UCSD-AML1 (cell line): ENCODE measurements at regions not wholly inside any gene's neighbourhood (a gene's known extent, or its start where the extent isn't known, plus 50 kb on each side); places are given as distances from the start of the nearest gene placed in this dataset.
"Not testable (repeated sequence)": the region's sequence is repeated elsewhere in the genome, so short reads cannot be mapped to it uniquely, and the experiment has no call there.

Experiments
- DNase-seq: peaks from one replicate; lab custom pipeline; 2025; ENCODE audit not compliant: unreplicated experiment; lab: John Stamatoyannopoulos, UW

DNA sequence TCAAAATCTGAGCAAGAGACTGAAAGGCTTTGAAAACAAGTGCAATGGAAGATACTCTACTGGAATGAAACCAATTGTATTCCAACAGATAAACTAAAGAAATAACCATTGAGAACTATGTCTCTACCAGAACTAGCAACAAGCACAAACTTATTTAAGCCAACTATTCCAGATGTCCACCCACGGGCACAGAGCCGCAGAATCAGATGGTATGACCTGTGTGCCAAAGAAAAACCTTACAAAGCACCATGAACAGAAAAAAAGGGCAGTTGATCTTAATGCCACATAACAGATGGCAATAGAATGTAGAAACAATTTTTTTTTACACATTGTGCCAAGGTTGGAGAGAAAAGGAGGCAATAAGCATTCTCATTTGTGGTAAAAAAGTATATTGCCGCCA is 269.3 kb upstream of the ADGRL3 start:
- DNase-seq = no peak

DNA sequence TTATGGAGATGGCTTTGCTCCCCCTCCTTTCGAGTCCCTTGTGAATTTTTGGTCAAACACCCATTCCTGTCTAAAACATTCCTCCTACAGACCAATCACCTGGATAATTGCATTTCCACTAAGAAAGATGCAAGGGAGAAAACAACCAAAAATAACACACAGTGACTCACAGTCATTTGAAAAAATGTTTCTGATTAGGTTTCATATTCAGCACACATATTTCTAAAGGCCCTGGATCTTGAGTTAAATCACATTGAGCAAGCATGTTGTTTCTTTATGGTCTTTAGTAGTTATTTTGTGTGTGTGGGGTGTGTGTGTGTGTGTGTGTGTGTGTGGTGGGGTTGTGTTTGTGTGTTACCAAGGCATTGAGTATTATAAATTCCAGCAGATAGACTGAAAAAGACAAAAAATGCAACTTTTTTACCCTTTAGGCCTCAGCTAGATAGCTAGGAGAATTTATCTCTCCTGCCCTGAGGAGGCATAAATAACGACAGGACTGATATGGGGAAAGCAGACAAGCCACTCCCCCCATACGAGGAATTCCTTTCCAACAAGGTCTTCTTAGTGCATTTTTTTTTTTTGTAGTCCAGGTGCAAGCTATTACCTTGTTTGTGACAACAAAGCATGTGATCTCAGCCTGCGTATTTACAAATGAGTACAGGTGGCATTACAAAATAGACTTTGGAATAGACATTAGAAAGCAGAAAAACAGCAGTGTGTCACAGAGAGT is 265.4 kb upstream of the ADGRL3 start:
- DNase-seq = no peak

DNA sequence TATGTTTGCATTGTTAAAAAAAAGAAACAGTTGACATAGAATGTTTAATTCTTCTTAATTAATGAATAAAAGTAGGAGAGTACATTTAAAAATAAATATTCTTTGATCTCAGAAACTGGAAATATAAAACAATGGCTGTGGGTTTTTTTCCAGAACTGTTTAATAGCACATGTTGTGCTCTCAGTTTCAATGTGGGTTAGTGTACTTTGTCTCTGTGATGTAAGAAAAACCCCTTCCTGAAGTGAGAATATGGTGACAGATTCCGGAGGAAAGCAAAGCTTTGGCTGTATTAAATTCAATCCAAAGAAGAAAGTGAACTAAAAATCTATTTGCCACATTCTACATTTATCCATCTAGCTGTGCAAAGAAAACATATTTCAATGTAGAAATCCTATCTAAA is 261.9 kb upstream of the ADGRL3 start:
- no peak for DNase-seq

DNA sequence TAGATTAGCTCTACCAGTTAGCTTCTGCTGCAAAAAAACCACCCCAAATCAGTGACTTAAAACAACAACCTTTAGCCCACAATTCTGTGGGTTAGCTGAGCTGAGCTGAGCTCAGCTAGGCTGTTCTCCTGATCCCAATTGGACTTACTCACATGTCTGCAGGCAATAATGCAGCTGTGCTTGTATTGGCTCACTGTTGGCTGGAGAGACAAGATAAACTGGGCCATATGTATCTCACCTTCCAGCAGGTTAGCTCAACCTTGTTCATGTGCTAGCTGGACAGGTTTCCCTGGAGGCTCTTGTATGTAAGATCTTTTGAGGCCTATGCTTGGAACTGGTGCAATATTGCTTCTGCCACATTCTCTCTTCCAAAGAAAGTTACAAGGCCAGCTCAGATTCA is 261.5 kb upstream of the ADGRL3 start:
- no peak for DNase-seq

DNA sequence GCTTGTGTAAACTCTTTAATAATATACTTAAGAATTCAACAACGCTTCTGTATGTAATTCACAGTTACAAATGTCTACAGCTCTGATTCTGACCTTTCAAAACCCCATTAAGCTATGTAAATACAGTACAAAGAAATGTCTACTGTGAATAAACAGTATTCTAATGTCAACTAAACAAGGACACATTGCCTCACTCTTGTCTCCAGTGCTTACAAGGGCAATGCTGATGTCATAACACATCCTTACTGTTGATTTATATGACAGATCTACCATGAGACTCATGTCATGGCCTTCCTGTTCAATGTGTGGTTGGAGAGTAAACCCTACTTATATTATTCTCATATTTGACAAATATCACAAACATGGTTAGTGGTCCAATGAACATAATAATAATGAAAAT is 256.1 kb upstream of the ADGRL3 start:
- no peak for DNase-seq

DNA sequence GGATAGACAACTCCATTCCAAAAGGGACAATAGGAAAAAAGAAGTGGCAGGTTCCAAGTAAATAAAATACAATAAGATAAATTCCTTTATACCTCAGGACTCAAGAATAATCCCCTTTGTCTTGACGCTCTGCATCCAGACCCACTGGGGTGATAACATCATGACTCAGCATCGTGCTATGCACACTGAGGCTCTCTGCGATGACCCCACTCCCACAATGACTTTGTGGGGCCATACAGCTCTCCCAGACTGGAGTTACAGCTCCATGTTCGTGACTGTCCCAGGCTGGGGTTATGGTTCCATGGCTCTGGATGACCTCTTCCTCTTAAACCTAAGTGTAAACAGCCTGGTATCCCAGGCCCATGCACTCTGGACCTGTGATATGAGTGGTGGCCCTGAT is 254.5 kb upstream of the ADGRL3 start:
- no peak for DNase-seq

DNA sequence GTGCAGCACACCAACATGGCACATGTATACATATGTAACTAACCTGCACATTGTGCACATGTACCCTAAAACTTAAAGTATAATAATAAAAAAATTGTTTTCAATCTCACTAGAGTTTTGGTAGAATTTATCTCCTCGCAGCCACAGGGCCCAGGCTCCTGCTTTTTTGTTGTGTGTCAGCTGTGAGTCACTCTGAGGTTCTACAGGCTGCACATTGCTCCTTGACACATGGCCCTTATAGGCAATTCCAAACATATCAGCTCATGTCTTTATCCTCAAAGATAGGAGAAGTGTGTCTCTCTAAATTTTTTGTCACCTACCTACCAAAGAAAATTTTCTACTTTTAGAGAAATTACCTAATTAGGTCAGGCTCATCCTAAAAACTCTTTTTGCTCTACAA is 252.1 kb upstream of the ADGRL3 start:
- no peak for DNase-seq

DNA sequence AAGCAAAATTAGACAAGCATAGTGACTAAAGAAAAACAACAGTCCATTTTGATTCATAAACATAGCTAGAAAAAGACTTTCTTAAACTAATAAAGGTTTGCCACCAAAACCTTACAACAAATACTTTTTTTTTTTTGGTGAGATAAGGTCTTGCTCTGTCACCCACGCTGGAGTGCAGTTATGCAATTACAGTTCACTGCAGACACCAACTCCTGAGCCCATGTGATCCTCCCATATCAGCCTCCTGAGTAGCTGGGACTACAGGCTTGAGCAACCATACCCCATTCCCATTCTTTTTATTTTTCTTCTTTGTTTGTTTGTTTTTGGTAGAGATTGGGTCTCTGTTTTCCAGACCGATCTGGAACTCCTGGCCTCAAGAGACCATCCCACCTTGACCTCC is 247.2 kb upstream of the ADGRL3 start:
- no peak for DNase-seq

DNA sequence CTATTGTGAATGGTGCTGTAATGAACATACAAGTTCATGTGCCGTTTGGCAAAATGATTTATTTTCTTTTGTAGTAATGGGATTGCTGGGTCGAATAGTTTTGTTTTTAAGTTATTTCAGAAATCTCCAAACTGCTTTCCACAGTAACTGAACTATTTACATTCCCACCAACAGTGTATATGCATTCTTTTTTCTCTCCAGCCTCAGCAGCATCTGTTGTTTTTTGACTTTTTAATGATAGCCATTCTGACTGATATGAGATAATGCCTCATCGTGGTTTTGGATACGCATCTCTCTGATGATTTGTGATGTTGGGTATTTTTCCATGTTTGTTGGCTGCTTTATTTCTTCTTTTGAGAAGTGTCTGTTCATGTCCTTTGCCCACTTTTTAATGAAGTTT is 246.3 kb upstream of the ADGRL3 start:
- DNase-seq = no peak

DNA sequence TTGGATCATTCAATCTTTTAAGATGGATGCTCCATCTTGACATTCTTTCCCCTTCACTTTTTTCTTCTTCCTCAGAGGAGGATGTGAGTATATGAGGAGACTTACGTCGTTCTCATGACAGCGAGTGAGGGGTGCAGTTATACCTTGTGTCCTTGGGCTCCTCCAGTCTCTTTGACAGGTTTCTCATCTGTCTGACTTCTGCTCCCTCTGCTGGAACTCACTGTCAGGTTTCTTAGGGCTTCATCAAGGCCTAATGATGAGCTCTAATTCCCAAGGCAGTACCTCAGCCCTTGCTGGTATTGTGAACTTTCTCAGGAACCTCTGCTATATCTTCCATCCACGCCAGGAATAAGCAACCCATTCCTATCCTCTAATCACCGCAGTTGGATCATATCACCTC is 237.8 kb upstream of the ADGRL3 start:
- DNase-seq = no peak

DNA sequence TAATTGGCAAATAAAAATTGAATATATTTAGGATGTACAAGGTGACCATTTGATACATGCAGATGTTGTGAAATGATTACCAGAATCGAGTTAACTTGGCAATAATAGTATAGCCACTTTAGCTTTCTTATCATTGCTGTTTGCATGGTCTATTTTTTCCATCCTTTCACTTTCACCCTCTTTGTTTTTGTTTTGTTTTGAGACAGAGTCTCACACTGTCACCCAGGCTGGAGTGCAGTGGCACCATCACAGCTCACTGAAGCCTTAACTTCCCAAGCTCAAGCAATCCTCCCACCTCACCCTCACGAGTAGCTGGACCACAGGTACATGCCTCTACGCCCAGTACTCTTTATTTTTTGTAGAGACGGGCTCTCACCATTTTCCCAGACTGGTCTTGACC is 218.6 kb upstream of the ADGRL3 start:
- DNase-seq = no peak

DNA sequence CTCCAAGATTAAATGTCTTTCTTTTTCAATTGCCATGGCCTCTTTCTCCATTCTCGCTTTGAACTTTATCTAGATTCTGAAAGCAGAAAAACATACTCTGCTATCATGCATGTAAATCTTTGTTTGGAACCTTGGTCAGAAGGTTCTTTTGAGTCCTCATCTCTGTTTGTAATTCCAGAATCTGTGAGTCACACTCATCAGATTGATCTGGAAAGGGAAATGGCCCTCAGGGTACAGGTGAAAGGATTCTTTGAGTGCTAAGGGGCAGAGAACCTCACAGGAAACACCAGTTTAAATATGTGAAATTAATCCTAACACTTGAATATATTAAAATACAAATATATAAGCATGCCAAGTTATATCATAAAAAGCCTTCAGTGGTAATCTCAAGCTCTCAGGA is 211.0 kb upstream of the ADGRL3 start:
- DNase-seq = no peak

DNA sequence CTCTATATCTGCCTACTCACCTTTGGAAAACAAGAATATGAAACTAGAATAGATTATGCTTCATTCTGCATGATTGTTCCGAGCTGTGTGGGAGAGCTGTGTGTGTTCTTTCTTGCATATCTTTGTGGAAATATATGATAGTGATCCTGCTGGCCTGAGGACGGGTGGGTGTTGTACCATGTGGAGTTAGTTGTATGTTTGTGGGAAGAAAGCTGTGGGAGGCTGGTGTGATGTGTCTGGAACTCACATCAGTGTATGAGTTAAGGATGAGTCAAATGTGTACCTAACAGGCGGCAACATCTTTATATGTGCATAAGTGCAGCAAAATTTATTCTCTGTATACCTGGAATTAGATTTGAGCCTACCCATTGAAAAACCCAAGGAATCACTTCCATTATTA is 208.1 kb upstream of the ADGRL3 start:
- DNase-seq = no peak

DNA sequence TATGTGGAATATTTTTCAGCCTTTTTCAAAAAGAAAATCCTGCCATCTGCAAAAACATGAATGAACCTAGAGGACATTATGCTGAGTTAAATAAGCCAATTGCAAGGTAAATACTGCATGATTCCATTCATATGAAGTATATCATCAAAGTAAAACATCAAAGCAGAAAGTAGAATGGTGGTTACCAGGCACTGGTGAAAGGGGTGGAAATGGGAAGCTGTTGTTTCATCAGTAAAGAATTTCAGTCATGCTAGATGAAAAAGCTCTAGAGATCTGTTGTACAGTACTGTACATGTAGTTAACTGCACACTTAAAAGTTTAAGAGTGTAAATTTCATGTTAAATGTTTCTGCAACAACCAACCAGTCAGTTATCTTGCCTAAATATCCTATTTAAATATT is 196.8 kb upstream of the ADGRL3 start:
- no peak for DNase-seq

DNA sequence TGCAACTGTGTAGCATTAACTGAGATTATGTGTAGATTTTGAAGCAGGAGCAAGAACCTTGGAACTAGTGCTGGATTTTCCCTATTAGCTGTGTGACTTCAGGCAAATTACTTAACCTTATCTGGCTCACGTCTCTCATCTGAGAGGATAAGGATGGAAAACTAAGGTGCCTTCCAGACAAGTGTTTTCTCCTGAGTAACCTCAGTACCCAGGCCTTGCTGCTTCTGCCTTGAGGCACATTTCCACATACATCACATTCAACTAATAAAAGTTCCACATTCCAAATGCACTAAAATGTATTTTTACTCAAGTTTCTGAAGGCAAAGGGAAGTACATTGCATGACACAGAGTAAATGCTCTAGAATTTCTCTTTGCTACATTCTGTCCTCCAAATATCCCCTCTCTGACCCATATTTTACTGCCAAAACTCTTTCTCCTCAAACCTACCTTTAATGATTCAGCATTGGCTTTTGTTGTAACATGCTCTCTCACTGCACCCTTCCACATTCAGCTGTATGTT is 195.4 kb upstream of the ADGRL3 start:
- DNase-seq = no peak

DNA sequence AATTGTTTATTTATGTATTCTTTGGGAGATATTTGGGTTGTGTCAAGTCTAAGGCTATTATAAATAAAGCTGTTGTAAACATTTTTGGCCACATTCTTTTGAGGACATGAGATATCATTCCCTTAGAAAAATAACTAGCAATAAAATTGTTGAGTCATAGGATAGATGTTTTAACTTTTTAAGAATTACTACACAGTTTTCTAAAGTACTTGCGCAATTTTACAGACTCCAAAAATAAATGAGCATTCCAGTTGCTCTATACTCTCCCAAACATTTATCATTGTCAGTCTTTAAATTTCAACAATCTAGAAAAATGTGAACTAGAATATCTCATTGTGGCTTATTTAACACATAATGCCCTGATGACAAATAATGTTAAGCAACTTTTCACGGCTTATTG is 189.1 kb upstream of the ADGRL3 start:
- no peak for DNase-seq

DNA sequence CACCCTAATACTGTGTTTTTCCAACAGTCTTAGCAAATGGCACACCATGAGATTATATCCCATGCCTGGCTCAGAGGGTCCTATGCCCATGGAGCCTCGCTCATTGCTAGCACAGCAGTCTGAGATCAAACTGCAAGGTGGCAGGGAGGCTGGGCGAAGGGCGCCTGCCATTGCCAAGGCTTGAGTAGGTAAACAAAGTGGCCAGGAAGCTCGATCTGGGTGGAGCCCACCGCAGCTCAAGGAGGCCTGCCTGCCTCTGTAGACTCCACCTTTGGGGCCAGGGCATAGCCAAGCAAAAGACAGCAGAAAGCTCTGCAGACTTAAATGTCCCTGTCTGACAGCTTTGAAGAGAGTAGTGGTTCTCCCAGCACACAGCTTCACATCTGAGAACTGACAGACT is 188.2 kb upstream of the ADGRL3 start:
- DNase-seq = not testable (repeated sequence)

DNA sequence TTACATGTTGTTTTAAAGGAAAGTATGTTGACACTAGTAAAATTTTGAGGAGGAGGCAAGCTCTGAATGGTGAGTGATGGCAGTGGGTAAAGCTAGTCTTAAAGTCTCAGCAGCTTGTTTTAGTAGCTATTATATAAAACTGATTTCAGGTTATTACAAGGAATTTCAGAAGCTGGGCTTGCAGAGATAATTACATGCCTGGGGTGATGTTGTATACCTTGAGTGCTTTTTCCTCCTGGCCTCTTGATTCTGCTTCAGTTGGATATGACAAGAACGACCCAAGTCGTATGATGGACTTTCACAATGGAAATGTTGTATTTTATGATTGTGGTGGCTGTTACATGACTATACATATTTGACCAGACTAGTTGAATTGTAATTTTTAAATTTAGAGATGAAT is 175.5 kb upstream of the ADGRL3 start:
- DNase-seq = no peak

DNA sequence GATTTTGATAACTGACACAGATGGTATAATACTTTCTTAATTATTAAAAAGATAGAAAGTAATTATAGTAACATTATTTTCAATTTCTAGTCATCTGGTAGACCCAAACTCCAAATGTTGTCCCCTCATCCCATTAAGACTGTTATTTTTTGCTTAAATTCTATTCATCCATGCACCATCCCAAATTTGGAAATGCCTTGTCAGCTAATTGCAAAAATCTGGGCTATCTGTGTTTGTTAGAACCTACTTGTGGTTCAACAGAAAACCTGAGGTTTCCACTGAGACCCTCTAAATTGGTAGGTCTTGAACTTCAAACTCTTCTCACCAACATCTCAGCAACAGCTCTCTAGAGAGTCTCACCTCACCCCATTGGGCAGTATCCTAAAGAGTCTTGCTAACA is 172.2 kb upstream of the ADGRL3 start:
- DNase-seq = no peak

DNA sequence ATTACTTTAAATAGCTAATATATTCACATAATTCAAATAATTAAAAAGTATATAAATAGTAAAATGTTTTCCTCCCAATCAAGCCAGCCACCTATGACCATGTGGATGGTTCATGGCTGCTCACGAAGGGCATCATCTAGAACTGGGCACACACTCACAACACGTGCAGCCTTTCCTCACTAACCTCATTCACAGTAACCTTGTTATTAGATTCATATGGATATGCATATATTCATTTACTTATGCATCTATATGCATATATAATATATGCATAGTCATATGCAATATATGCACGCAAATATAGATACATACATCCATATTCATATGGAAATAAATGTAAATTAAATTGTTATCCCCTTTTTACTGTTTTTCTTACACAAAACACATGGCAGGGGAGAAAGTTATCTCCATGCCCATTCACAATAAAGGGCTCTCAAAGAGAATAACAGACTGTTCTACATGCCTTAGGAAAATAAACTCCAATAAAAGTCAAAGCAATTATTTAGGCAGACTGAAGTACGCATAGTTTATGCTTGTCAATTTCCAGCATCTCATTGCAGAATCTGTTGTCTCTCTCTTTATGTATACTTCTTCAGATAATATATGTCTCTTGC is 163.9 kb upstream of the ADGRL3 start:
- DNase-seq = no peak

DNA sequence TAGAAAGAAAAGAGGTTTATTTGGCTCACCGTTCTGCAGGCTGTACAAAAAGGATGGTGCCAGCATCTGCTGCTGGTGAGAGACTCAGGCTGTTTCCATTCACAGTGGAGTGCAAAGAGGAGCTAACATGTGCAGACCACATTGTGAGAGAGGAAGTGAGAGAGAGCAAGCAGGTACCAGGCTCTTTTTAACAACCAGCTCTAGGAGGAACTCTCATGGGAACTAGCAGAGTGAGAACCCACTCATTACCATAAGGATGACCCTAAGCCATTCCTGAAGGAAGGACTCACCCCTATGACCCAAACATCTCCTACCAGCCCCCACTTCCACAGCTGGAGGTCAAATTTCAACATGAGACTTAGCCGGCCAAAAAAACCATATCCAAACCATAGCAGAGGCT is 158.6 kb upstream of the ADGRL3 start:
- DNase-seq = no peak

DNA sequence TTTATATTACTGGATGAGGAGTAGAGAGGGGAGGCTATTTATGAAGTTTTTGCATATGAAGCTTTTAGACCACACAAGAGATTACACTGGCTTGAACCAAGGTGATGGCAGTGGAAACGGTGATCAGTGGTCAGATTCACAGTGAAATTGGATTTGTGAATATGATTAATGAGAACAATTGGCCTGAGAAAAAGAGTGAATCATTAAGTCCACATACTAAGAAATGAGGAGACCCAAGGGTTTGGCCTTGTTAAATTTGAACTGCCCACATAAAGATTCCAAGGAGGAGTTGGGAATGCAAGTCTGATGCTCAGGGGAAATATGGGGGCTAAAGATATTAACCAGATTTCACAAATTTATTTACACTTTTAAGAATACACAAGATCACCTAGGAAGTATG is 155.3 kb upstream of the ADGRL3 start:
- no peak for DNase-seq

DNA sequence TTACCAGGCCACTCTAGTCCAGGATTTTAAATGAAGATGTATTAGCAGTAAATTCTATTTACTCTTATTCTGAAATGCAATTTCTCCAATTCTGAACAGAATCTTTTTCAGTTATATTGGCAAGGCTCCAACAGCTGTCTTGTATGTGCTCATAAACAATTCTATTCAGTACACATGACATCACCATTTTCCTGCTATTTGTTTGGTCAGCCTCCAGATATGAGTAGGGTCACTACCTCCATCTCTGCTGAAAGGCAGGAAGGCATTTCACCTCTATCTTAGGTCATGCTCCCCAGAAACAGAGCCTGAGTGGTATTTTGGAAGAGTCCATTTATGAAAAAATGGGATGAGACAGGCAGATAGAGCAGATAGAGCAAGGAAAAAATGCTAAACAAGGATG is 151.1 kb upstream of the ADGRL3 start:
- DNase-seq = no peak
